ENCODE measurements at regions not wholly inside any gene's neighbourhood (a gene's known extent, or its start where the extent isn't known, plus 50 kb on each side); places are given as distances from the start of the nearest gene placed in this dataset.

GRCh38 chr3:103513003-103513402 is 1078.2 kb downstream of the ZPLD1 start (continued):
- no peak for TF ChIP-seq CHD7 (IDR thresholded peaks at IDR 0.05; ENCODE audit: insufficient replicate concordance, low read length)
- no peak for TF ChIP-seq RAD21 (IDR thresholded peaks at IDR 0.05 in 1 of 2, conservative IDR thresholded peaks at IDR 0.05 in 1 of 2; ENCODE audit: low read depth in 2 of 2, low read length in 2 of 2)
- no peak for TF ChIP-seq RFX5 (IDR thresholded peaks at IDR 0.05; ENCODE audit: borderline replicate concordance, low read depth, low read length)
